ENCODE measurements at regions not wholly inside any gene's neighbourhood (a gene's known extent, or its start where the extent isn't known, plus 50 kb on each side); places are given as distances from the start of the nearest gene placed in this dataset.

DNA sequence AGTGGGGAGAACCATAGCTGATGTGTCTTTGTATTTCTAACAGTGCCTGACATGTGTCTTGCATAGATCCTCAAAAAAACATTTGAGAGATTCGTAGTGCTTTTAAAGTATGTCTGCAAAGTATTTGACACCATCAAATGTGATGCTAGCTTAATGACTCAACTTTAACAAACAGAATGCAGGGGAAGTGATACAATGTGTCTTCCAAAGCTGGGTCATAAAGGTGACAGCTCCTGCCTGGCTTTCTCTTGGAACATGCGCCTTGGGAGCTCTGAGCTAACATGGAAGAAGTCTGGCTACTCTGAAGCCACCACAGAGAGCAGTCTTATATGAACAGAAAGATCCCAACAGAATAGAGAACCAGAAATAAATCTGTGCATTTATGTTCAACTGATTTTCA is 78.2 kb downstream of the C1D start:
- Histone ChIP-seq H3K27me3 (ENCODE audit: insufficient read depth, low read length, poor library complexity) (no peaks in the 10 kb centered on the region), H2AFZ (ENCODE audit: low read depth, low read length) (no peak overlapping the region), H3K4me3 (ENCODE audit: low read depth in 1 of 2, low read length in 2 of 2) (no peak overlapping the region), H3K79me2 (ENCODE audit: insufficient read depth, low read length) (no peaks in the 10 kb centered on the region), H4K20me1 (ENCODE audit: insufficient read depth, low read length) (no peaks in the 10 kb centered on the region), H3K9ac (ENCODE audit: low read depth, low read length) (no peak overlapping the region), H3K36me3 (ENCODE audit: insufficient read depth, low read length) (no peaks in the 10 kb centered on the region), H3K9me3 (ENCODE audit: insufficient read depth, low read length, severe bottlenecking) (no peaks in the 10 kb centered on the region), H3K4me1 (ENCODE audit: insufficient read depth, low read length) (no peaks in the 10 kb centered on the region), H3K27ac (ENCODE audit: low read length) (no peak overlapping the region), H3K4me2 (ENCODE audit: insufficient read depth, low read length) (no peak overlapping the region)
- no peak for TF ChIP-seq EZH2 (IDR thresholded peaks at IDR 0.05; ENCODE audit: borderline replicate concordance, low read depth, low read length, severe bottlenecking)
- TF ChIP-seq, protein P1, sequence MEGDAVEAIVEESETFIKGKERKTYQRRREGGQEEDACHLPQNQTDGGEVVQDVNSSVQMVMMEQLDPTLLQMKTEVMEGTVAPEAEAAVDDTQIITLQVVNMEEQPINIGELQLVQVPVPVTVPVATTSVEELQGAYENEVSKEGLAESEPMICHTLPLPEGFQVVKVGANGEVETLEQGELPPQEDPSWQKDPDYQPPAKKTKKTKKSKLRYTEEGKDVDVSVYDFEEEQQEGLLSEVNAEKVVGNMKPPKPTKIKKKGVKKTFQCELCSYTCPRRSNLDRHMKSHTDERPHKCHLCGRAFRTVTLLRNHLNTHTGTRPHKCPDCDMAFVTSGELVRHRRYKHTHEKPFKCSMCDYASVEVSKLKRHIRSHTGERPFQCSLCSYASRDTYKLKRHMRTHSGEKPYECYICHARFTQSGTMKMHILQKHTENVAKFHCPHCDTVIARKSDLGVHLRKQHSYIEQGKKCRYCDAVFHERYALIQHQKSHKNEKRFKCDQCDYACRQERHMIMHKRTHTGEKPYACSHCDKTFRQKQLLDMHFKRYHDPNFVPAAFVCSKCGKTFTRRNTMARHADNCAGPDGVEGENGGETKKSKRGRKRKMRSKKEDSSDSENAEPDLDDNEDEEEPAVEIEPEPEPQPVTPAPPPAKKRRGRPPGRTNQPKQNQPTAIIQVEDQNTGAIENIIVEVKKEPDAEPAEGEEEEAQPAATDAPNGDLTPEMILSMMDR (IDR thresholded peaks at IDR 0.05; ENCODE audit: borderline replicate concordance, extremely low read depth, low read length, poor library complexity, severe bottlenecking): no peak
- DNase-seq (no peak), ATAC-seq (ENCODE audit: insufficient read depth, low read depth) (no peak)

DNA sequence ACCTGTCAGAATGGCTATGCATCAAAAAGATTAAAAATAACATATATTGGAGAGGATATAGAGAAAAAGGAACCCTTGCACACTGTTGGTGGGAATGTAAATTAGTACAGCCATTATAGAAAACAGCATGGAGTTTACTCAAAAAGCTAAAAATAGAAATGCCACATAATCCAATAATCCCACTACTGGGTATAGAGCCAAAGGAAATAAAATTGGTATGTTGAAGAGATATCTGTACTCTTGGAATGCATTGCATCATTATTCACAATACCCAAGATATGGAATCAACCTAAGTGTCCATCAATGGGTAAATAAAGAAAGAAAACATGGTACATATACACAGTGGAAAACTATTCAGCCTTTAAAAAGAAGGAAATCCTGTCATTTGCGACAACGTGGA is 77.2 kb downstream of the C1D start:
- DNase-seq: no peak
- H3K27ac ChIP-seq (ENCODE audit: low read length): no peak overlapping the region
- no peak overlapping the region for H3K4me2 ChIP-seq (ENCODE audit: insufficient read depth, low read length)
- no peaks in the 10 kb centered on the region for H4K20me1 ChIP-seq (ENCODE audit: insufficient read depth, low read length)
- H3K9ac ChIP-seq (ENCODE audit: low read depth, low read length): no peak overlapping the region
- H3K4me1 ChIP-seq (ENCODE audit: insufficient read depth, low read length): no peaks in the 10 kb centered on the region
- H3K27me3 ChIP-seq (ENCODE audit: insufficient read depth, low read length, poor library complexity): no peaks in the 10 kb centered on the region
- H3K79me2 ChIP-seq (ENCODE audit: insufficient read depth, low read length): no peaks in the 10 kb centered on the region
- no peak for ATAC-seq (ENCODE audit: insufficient read depth, low read depth)
- H3K36me3 ChIP-seq (ENCODE audit: insufficient read depth, low read length): no peaks in the 10 kb centered on the region
- TF ChIP-seq, protein P1 (IDR thresholded peaks at IDR 0.05; ENCODE audit: borderline replicate concordance, extremely low read depth, low read length, poor library complexity, severe bottlenecking): no peak
- no peak for TF ChIP-seq EZH2 (IDR thresholded peaks at IDR 0.05; ENCODE audit: borderline replicate concordance, low read depth, low read length, severe bottlenecking)
- no peak overlapping the region for H2AFZ ChIP-seq (ENCODE audit: low read depth, low read length)
- H3K9me3 ChIP-seq (ENCODE audit: insufficient read depth, low read length, severe bottlenecking): no peaks in the 10 kb centered on the region
- no peak overlapping the region for H3K4me3 ChIP-seq (ENCODE audit: low read depth in 1 of 2, low read length in 2 of 2)

DNA sequence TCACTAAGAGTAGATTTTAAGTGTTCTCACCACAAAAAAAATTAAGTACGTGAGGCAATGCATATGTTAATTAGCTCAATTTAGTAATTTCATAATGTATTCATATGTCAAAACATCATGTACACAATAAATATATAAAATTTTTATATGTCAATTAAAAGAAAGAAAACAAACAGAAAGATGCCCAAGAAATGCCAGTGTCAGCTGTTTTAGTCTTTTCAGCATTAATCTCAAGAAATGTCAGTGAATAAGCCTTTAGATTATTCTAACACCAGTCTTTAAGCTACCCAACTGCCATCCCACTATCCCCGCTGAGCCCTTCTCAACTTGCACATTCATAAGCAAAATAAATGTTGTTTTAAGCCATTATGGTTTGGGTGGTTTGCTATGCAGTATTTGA is 76.5 kb downstream of the C1D start:
- Histone ChIP-seq H3K9ac (ENCODE audit: low read depth, low read length) (no peak overlapping the region), H3K9me3 (ENCODE audit: insufficient read depth, low read length, severe bottlenecking) (no peaks in the 10 kb centered on the region), H3K79me2 (ENCODE audit: insufficient read depth, low read length) (no peaks in the 10 kb centered on the region), H3K4me3 (ENCODE audit: low read depth in 1 of 2, low read length in 2 of 2) (no peak overlapping the region), H2AFZ (ENCODE audit: low read depth, low read length) (no peak overlapping the region), H3K27me3 (ENCODE audit: insufficient read depth, low read length, poor library complexity) (no peaks in the 10 kb centered on the region), H3K27ac (ENCODE audit: low read length) (no peak overlapping the region), H4K20me1 (ENCODE audit: insufficient read depth, low read length) (no peaks in the 10 kb centered on the region), H3K4me1 (ENCODE audit: insufficient read depth, low read length) (no peaks in the 10 kb centered on the region), H3K36me3 (ENCODE audit: insufficient read depth, low read length) (no peaks in the 10 kb centered on the region), H3K4me2 (ENCODE audit: insufficient read depth, low read length) (no peak overlapping the region)
- no peak for TF ChIP-seq EZH2 (IDR thresholded peaks at IDR 0.05; ENCODE audit: borderline replicate concordance, low read depth, low read length, severe bottlenecking)
- TF ChIP-seq, protein P1 (IDR thresholded peaks at IDR 0.05; ENCODE audit: borderline replicate concordance, extremely low read depth, low read length, poor library complexity, severe bottlenecking): no peak
- ATAC-seq (ENCODE audit: insufficient read depth, low read depth) (no peak), DNase-seq (no peak)

Data from DND-41 (cell line).